Large intestine (tissue), 3 donors: ENCODE measurements at regions not wholly inside any gene's neighbourhood (a gene's known extent, or its start where the extent isn't known, plus 50 kb on each side); places are given as distances from the start of the nearest gene placed in this dataset.

ENCODE experiments used
- DNase-seq, 2 donors: peaks; one replicate each; pipeline versions ENCODE4 v3.0.0 to v3.0.0-alpha.2; 2013
- H3K27ac ChIP-seq: one replicate; pipeline ENCODE4 v1.5.1; 2013; ENCODE audit warnings: low read length
- H3K27me3 ChIP-seq: 2 replicates; pipeline ENCODE4 v1.6.1; 2013; ENCODE audit warnings: low read length; ENCODE audit not compliant: control insufficient read depth, insufficient read depth
- H3K36me3 ChIP-seq: 2 replicates; pipeline ENCODE4 v1.6.1; 2013; ENCODE audit warnings: low read length; ENCODE audit not compliant: control insufficient read depth, insufficient read depth
- H3K4me1 ChIP-seq: one replicate; pipeline ENCODE4 v1.6.1; 2013; ENCODE audit warnings: low read length; ENCODE audit not compliant: control insufficient read depth, insufficient read depth
- H3K4me3 ChIP-seq: one replicate; pipeline ENCODE4 v1.5.1; 2013; ENCODE audit warnings: low read length
- H3K9me3 ChIP-seq: one replicate; pipeline ENCODE4 v1.6.1; 2013; ENCODE audit warnings: mild to moderate bottlenecking, low read depth, low read length, moderate library complexity; ENCODE audit not compliant: control insufficient read depth
- WGBS: methylation state at CpG from one replicate; pipeline ENCODE4 v1.1.5; 2013; ENCODE audit warnings: low lambda C conversion rate; ENCODE audit not compliant: insufficient coverage; 5-methylcytosine and 5-hydroxymethylcytosine counted together

GRCh38 chr1:218671573-218671972 lies 326.4 kb downstream of the TGFB2 start:
- no peaks in the 10 kb centered on the region for H3K27me3 ChIP-seq
- WGBS, result no CpG with 5 or more reads among the region's 6 CpGs
- H3K9me3 ChIP-seq, result no peaks in the 10 kb centered on the region
- no peaks in the 10 kb centered on the region for H3K4me1 ChIP-seq
- no peak overlapping the region for H3K4me3 ChIP-seq
- DNase-seq, result no peak
- H3K27ac ChIP-seq, result no peak overlapping the region
- no peaks in the 10 kb centered on the region for H3K36me3 ChIP-seq

- no CpG with 5 or more reads among the region's 2 CpGs for WGBS
Measured at GRCh38 chr1:218673170-218673569, 328.0 kb downstream of the TGFB2 start.

GRCh38 chr1:218674280-218674773 lies 329.2 kb downstream of the TGFB2 start:
- no peak for DNase-seq

More at GRCh38 chr1:218673170-218673569, 328.0 kb downstream of the TGFB2 start:
- H3K9me3 ChIP-seq, result no peaks in the 10 kb centered on the region
- H3K4me3 ChIP-seq, result no peak overlapping the region
- H3K27me3 ChIP-seq, result no peaks in the 10 kb centered on the region
- no peak overlapping the region for H3K27ac ChIP-seq
- no peaks in the 10 kb centered on the region for H3K4me1 ChIP-seq
- H3K36me3 ChIP-seq, result no peaks in the 10 kb centered on the region
- DNase-seq, result no peak

GRCh38 chr1:218677026-218677425 lies 331.9 kb downstream of the TGFB2 start:
- Histone ChIP-seq H3K4me1 (no peaks in the 10 kb centered on the region), H3K36me3 (no peaks in the 10 kb centered on the region), H3K9me3 (no peaks in the 10 kb centered on the region), H3K27me3 (no peaks in the 10 kb centered on the region), H3K27ac (no peak overlapping the region), H3K4me3 (no peak overlapping the region)
- no peak for DNase-seq
- WGBS, result 80% methylated on average over 1 of the region's 7 CpGs

More at GRCh38 chr1:218674280-218674773, 329.2 kb downstream of the TGFB2 start:
- no peaks in the 10 kb centered on the region for H3K4me1 ChIP-seq
- H3K27ac ChIP-seq, result no peak overlapping the region
- H3K36me3 ChIP-seq, result no peaks in the 10 kb centered on the region
- WGBS, result no CpG with 5 or more reads among the region's 9 CpGs
- H3K4me3 ChIP-seq, result no peak overlapping the region
- no peaks in the 10 kb centered on the region for H3K9me3 ChIP-seq
- no peaks in the 10 kb centered on the region for H3K27me3 ChIP-seq

GRCh38 chr1:218679391-218679790 lies 334.3 kb downstream of the TGFB2 start:
- H3K9me3 ChIP-seq, result no peaks in the 10 kb centered on the region
- H3K36me3 ChIP-seq, result no peaks in the 10 kb centered on the region
- no CpG with 5 or more reads among the region's 2 CpGs for WGBS
- H3K4me1 ChIP-seq, result no peaks in the 10 kb centered on the region
- H3K27me3 ChIP-seq, result no peaks in the 10 kb centered on the region
- no peak for DNase-seq
- no peak overlapping the region for H3K27ac ChIP-seq
- no peak overlapping the region for H3K4me3 ChIP-seq

- H3K9me3 ChIP-seq, result no peaks in the 10 kb centered on the region
- no peaks in the 10 kb centered on the region for H3K27me3 ChIP-seq
- no peaks in the 10 kb centered on the region for H3K4me1 ChIP-seq
- no peak overlapping the region for H3K27ac ChIP-seq
- no peaks in the 10 kb centered on the region for H3K36me3 ChIP-seq
- no peak for DNase-seq
- H3K4me3 ChIP-seq, result no peak overlapping the region
- no CpG with 5 or more reads among the region's 4 CpGs for WGBS
Measured at GRCh38 chr1:218679988-218680748, 335.0 kb downstream of the TGFB2 start.

GRCh38 chr1:218683242-218683641 lies 338.1 kb downstream of the TGFB2 start:
- Histone ChIP-seq H3K36me3 (no peaks in the 10 kb centered on the region), H3K27me3 (no peaks in the 10 kb centered on the region), H3K4me1 (no peaks in the 10 kb centered on the region), H3K4me3 (no peak overlapping the region), H3K27ac (no peak overlapping the region), H3K9me3 (no peaks in the 10 kb centered on the region)
- no CpG with 5 or more reads among the region's 2 CpGs for WGBS
- no peak for DNase-seq

GRCh38 chr1:218686258-218686657 lies 341.1 kb downstream of the TGFB2 start:
- H3K9me3 ChIP-seq, result no peaks in the 10 kb centered on the region
- H3K36me3 ChIP-seq, result no peaks in the 10 kb centered on the region
- no peak overlapping the region for H3K27ac ChIP-seq
- no peaks in the 10 kb centered on the region for H3K4me1 ChIP-seq
- no peaks in the 10 kb centered on the region for H3K27me3 ChIP-seq
- H3K4me3 ChIP-seq, result no peak overlapping the region
- no peak for DNase-seq

- whole genome bisulfite sequencing, result 100% methylated on average over 1 of the region's 1 CpG
- DNase-seq, result no peak
- Histone ChIP-seq H3K36me3 (no peaks in the 10 kb centered on the region), H3K4me3 (no peak overlapping the region), H3K9me3 (no peaks in the 10 kb centered on the region), H3K4me1 (no peaks in the 10 kb centered on the region), H3K27me3 (no peaks in the 10 kb centered on the region), H3K27ac (no peak overlapping the region)
Measured at GRCh38 chr1:218686761-218687160, 341.6 kb downstream of the TGFB2 start.

- Histone ChIP-seq H3K27me3 (no peaks in the 10 kb centered on the region), H3K36me3 (no peaks in the 10 kb centered on the region)
- 57% methylated on average over 1 of the region's 2 CpGs for WGBS
Measured at GRCh38 chr1:218692808-218693207, 347.7 kb downstream of the TGFB2 start.

GRCh38 chr1:218693599-218693998 lies 348.5 kb downstream of the TGFB2 start:
- WGBS, result 60% methylated on average over 1 of the region's 2 CpGs
- H3K4me3 ChIP-seq, result no peak overlapping the region
- DNase-seq, result no peak
- H3K27me3 ChIP-seq, result no peaks in the 10 kb centered on the region
- no peak overlapping the region for H3K27ac ChIP-seq
- no peaks in the 10 kb centered on the region for H3K4me1 ChIP-seq
- H3K9me3 ChIP-seq, result no peaks in the 10 kb centered on the region
- no peaks in the 10 kb centered on the region for H3K36me3 ChIP-seq

More at GRCh38 chr1:218692808-218693207, 347.7 kb downstream of the TGFB2 start:
- Histone ChIP-seq H3K27ac (no peak overlapping the region), H3K4me3 (no peak overlapping the region), H3K4me1 (no peaks in the 10 kb centered on the region), H3K9me3 (no peaks in the 10 kb centered on the region)
- DNase-seq, result no peak
